CD4-positive, alpha-beta T cell (primary cell): ENCODE measurements at regions not wholly inside any gene's neighbourhood (a gene's known extent, or its start where the extent isn't known, plus 50 kb on each side); places are given as distances from the start of the nearest gene placed in this dataset.

Experiments
- ATAC-seq: fragments of 200-7000 bp; cut with Tn5 transposase; one replicate; pipeline ENCODE4 v1.10.0; 2022; ENCODE audit warnings: mild to moderate bottlenecking; ENCODE audit not compliant: poor library complexity
- CTCF ChIA-PET: fragments of 350-600 bp; sonication (Branson Sonifier 250); formaldehyde crosslinking; loops from one replicate; lab custom pipeline; 2021; ENCODE audit warnings: antibody characterized with exemption, inconsistent platforms; lab: Charles Lee
- POLR2A ChIA-PET: fragments of 350-600 bp; sonication (Branson Sonifier 250); formaldehyde crosslinking; loops from one replicate; lab custom pipeline; 2021; ENCODE audit warnings: antibody characterized with exemption, inconsistent platforms; lab: Charles Lee
- DNase-seq, 14 experiments: peaks; one replicate each; pipeline ENCODE4 v3.0.0-alpha.2; 2013 to 2020; ENCODE audit warnings: mixed read lengths in 2 of 14
- H3K27ac ChIP-seq, 2 donors: one replicate each; pipeline versions ENCODE4 v1.5.1 to v1.7.0; 2013; ENCODE audit warnings: low read length in 2 of 2, low read depth in 1 of 2, mild to moderate bottlenecking in 1 of 2
- H3K27me3 ChIP-seq, 2 experiments: 1 replicate in 1 of 2; 2 replicates in 1 of 2; pipeline versions ENCODE4 v1.6.1 to v1.7.0; 2013; ENCODE audit warnings: low read length in 2 of 2, control low read depth in 1 of 2, mild to moderate bottlenecking in 1 of 2, moderate library complexity in 1 of 2; ENCODE audit not compliant: insufficient read depth in 2 of 2, control insufficient read depth in 1 of 2
- H3K36me3 ChIP-seq: one replicate; pipeline ENCODE4 v1.6.1; 2013; ENCODE audit warnings: low read length, control low read depth; ENCODE audit not compliant: insufficient read depth
- H3K4me1 ChIP-seq: one replicate; pipeline ENCODE4 v1.6.1; 2013; ENCODE audit warnings: low read length, control low read depth; ENCODE audit not compliant: insufficient read depth
- H3K4me3 ChIP-seq: one replicate; pipeline ENCODE4 v1.5.1; 2013; ENCODE audit warnings: mild to moderate bottlenecking, low read length, moderate library complexity
- H3K9me3 ChIP-seq, 2 experiments: 1 replicate in 1 of 2; 2 replicates in 1 of 2; pipeline versions ENCODE4 v1.6.1 to v1.7.0; 2013; ENCODE audit warnings: low read length in 2 of 2, mild to moderate bottlenecking in 2 of 2, control low read depth in 1 of 2, moderate library complexity in 1 of 2; ENCODE audit not compliant: control insufficient read depth in 1 of 2, insufficient read depth in 1 of 2
- H3K27ac Mint-ChIP-seq: one replicate; pipeline ENCODE4 v1.8.0; 2020; ENCODE audit warnings: mixed read lengths
- H3K27me3 Mint-ChIP-seq: one replicate; pipeline ENCODE4 v1.8.0; 2021; ENCODE audit warnings: mixed read lengths
- H3K36me3 Mint-ChIP-seq: one replicate; pipeline ENCODE4 v1.8.0; 2021; ENCODE audit warnings: low read depth, mixed read lengths
- H3K4me1 Mint-ChIP-seq: one replicate; pipeline ENCODE4 v1.8.0; 2021; ENCODE audit warnings: low read depth, mixed read lengths
- H3K4me3 Mint-ChIP-seq: one replicate; pipeline ENCODE4 v1.8.0; 2020; ENCODE audit warnings: mild to moderate bottlenecking, mixed read lengths
- H3K9me3 Mint-ChIP-seq: one replicate; pipeline ENCODE4 v1.8.0; 2020; ENCODE audit warnings: mixed read lengths
- CTCF ChIP-seq: fragments of 200-600 bp; IDR thresholded peaks from one replicate; pipeline ENCODE4 v1.8.0; 2022; ENCODE audit warnings: antibody characterized with exemption, mild to moderate bottlenecking
- intact Hi-C, 2 experiments: fragments of 100-400 bp; cut with DNase I in 1 of 2; cut with micrococcal nuclease in 1 of 2; formaldehyde crosslinking; loops; one replicate each; pipeline versions ENCODE4 v1.15.1 to v1.9.0; 2023 to 2025; cut with DNase I, micrococcal nuclease

DNA sequence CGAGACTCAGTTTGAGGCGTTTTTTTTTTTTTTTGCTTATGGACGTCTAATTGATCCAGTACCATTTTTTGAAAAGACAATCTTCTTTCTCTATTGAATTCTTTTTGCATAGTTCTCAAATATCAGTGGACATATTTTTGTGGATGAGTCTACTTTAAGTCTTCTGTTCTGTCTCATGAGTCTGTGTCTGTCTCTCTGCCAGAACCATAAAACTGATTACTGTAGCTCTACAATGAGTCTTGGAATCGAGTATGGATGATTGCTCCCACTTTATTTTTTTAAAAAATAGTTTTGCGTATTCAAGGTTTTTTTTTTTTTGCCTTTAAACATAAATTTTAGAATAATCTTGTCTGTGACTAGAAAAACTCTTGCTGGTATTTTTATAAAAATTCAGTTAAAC lies 323.5 kb downstream of the ZNF326 start:
- no peak for TF ChIP-seq CTCF
- no peak overlapping the region for H3K4me3 Mint-ChIP-seq
- POLR2A ChIA-PET: no interaction called here
- no peak overlapping the region for H3K27ac Mint-ChIP-seq
- peaks cover 7% of the 10 kb centered on the region for H3K27me3 Mint-ChIP-seq
- Histone ChIP-seq H3K27ac (no peak overlapping the region), H3K36me3 (no peaks in the 10 kb centered on the region), H3K4me1 (no peaks in the 10 kb centered on the region), H3K27me3 (peaks cover 0 to 6% of the 10 kb centered on the region in 2 experiments), H3K4me3 (no peak overlapping the region), H3K9me3 (no peaks in the 10 kb centered on the region)
- DNase-seq: no peak
- no peak for ATAC-seq
- H3K9me3 Mint-ChIP-seq: no peaks in the 10 kb centered on the region
- no peaks in the 10 kb centered on the region for H3K36me3 Mint-ChIP-seq
- CTCF ChIA-PET: no interaction called here
- intact Hi-C loops: no loop called here
- H3K4me1 Mint-ChIP-seq: no peaks in the 10 kb centered on the region

GRCh38 chr1:90317628-90318027 lies 322.7 kb downstream of the ZNF326 start:
- Histone ChIP-seq H3K27ac (no peak overlapping the region), H3K9me3 (no peaks in the 10 kb centered on the region), H3K4me3 (no peak overlapping the region), H3K4me1 (no peaks in the 10 kb centered on the region), H3K36me3 (no peaks in the 10 kb centered on the region), H3K27me3 (peaks cover 0 to 6% of the 10 kb centered on the region in 2 experiments)
- DNase-seq (no peak), ATAC-seq (no peak)
- ChIA-PET CTCF (no interaction called here), POLR2A (no interaction called here)
- no peak for TF ChIP-seq CTCF
- Mint-ChIP-seq H3K4me1 (no peaks in the 10 kb centered on the region), H3K27ac (no peak overlapping the region), H3K36me3 (no peaks in the 10 kb centered on the region), H3K27me3 (peaks cover 7% of the 10 kb centered on the region), H3K9me3 (no peaks in the 10 kb centered on the region), H3K4me3 (no peak overlapping the region)
- intact Hi-C loops: no loop called here

DNA sequence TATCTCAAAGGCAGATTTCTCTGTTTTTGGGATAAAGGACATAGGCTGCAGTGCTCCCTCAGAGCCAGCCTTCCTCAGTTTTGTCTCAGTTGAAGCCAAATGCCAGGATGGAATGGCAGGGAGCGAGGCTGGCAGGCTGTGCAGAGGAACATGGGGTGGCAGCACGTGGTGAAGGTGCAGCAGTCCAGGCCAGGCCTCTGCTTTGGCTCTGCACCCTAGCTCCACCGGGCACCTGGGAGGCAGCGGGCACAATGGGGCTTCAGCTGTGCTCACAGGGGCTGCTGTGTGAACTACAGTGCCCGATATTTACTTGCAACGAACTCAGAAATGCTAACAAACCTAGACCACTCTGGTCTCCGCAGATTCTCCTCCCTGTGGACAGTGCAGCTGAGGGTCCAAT lies 319.6 kb downstream of the ZNF326 start:
- no peak overlapping the region for H3K4me3 ChIP-seq
- ChIA-PET CTCF (no interaction called here), POLR2A (no interaction called here)
- no peak overlapping the region for H3K27ac ChIP-seq
- Mint-ChIP-seq H3K4me3 (no peak overlapping the region), H3K36me3 (no peaks in the 10 kb centered on the region), H3K9me3 (no peaks in the 10 kb centered on the region), H3K27me3 (no peaks in the 10 kb centered on the region), H3K4me1 (no peaks in the 10 kb centered on the region), H3K27ac (no peak overlapping the region)
- intact Hi-C loops: no loop called here
- ATAC-seq: no peak
- no peaks in the 10 kb centered on the region for H3K36me3 ChIP-seq
- DNase-seq: no peak
- no peaks in the 10 kb centered on the region for H3K4me1 ChIP-seq
- no peaks in the 10 kb centered on the region for H3K27me3 ChIP-seq
- peaks cover 0 to 4% of the 10 kb centered on the region in 2 experiments for H3K9me3 ChIP-seq
- no peak for TF ChIP-seq CTCF
